ENCODE measurements at regions not wholly inside any gene's neighbourhood (a gene's known extent, or its start where the extent isn't known, plus 50 kb on each side); places are given as distances from the start of the nearest gene placed in this dataset.

DNA sequence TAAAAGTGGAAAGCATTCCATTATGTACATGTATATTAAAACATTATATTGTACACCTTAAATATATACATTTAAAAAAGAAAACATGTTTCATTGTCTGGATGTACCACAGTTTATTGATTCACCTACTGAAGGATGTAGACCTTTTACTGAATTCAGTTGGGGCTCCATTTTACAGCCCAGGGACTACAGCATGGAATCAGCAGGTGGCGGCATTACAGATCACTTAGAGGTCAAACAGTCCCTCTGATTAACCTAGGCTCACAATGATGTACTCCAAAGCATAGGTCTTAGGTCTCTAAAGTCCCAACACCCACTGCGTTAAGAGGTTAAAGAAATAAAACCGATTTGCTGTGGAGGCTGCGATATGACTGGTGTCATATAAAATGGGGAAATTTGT is 490.9 kb downstream of the SHISA9 start:
- Mint-ChIP-seq H3K27ac (no peak overlapping the region), H3K27me3 (ENCODE audit: low read depth) (no peaks in the 10 kb centered on the region; the same call in 1 of the 2 replicates), H3K9me3 (peaks cover 13 to 14% of the 10 kb centered on the region in 2 experiments), H3K4me1 (peaks cover 0 to 6% of the 10 kb centered on the region in 2 experiments; a peak in 1 of 4 replicates), H3K4me3 (no peak overlapping the region), H3K36me3 (ENCODE audit: insufficient read depth in 1 of 3, low read depth in 3 of 3) (peaks cover 3 to 15% (median 10%) of the 10 kb centered on the region in 3 experiments; a peak in 6 of 7 replicates)
- no peak overlapping the region for H3K56ac ChIP-seq (ENCODE audit: insufficient read length, low read depth, low read length)
- no peaks in the 10 kb centered on the region for H3K4me1 ChIP-seq (ENCODE audit: insufficient read depth, low read length)
- H3K23me2 ChIP-seq (ENCODE audit: insufficient read length, low read depth, low read length, poor library complexity, severe bottlenecking) = no peaks in the 10 kb centered on the region
- H3K23ac ChIP-seq (ENCODE audit: insufficient read length, low read depth, low read length) = no peak overlapping the region
- no peak for DNase-seq
- no peaks in the 10 kb centered on the region for H4K20me1 ChIP-seq (ENCODE audit: control insufficient read depth, insufficient read depth, insufficient read length)
- H2AFZ ChIP-seq (ENCODE audit: low read length) = no peak overlapping the region
- no peak overlapping the region for H3K14ac ChIP-seq (ENCODE audit: insufficient read depth, low read length)
- no peaks in the 10 kb centered on the region for H3K27me3 ChIP-seq (ENCODE audit: insufficient read depth, low read length)
- H3K27ac ChIP-seq (ENCODE audit: insufficient read length, low read depth, low read length) = no peak overlapping the region
- no peak overlapping the region for H2BK15ac ChIP-seq (ENCODE audit: low read depth, low read length)
- H4K8ac ChIP-seq (replicated peaks; ENCODE audit: insufficient read length, low read depth, low read length) = no peak overlapping the region
- no peaks in the 10 kb centered on the region for H3K9me3 ChIP-seq (ENCODE audit: control insufficient read depth, low read depth, low read length)
- no CpG with 5 or more reads among the region's 4 CpGs for WGBS (ENCODE audit: extremely low coverage, insufficient read length, low lambda C conversion rate)
- H3K18ac ChIP-seq (ENCODE audit: insufficient read length, low read depth, low read length) = no peak overlapping the region
- H3K79me2 ChIP-seq (ENCODE audit: insufficient read depth, low read length) = no peaks in the 10 kb centered on the region
- no peak overlapping the region for H2AK5ac ChIP-seq (ENCODE audit: insufficient read length, low read length)
- no peak overlapping the region for H3K4me2 ChIP-seq (ENCODE audit: insufficient read depth, insufficient read length, low read length)
- no peak overlapping the region for H2BK20ac ChIP-seq (ENCODE audit: low read depth, low read length, poor library complexity, severe bottlenecking)
- TF ChIP-seq, protein P1, sequence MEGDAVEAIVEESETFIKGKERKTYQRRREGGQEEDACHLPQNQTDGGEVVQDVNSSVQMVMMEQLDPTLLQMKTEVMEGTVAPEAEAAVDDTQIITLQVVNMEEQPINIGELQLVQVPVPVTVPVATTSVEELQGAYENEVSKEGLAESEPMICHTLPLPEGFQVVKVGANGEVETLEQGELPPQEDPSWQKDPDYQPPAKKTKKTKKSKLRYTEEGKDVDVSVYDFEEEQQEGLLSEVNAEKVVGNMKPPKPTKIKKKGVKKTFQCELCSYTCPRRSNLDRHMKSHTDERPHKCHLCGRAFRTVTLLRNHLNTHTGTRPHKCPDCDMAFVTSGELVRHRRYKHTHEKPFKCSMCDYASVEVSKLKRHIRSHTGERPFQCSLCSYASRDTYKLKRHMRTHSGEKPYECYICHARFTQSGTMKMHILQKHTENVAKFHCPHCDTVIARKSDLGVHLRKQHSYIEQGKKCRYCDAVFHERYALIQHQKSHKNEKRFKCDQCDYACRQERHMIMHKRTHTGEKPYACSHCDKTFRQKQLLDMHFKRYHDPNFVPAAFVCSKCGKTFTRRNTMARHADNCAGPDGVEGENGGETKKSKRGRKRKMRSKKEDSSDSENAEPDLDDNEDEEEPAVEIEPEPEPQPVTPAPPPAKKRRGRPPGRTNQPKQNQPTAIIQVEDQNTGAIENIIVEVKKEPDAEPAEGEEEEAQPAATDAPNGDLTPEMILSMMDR (conservative IDR thresholded peaks at IDR 0.05) = no peak
- no peak overlapping the region for H3K9ac ChIP-seq (ENCODE audit: extremely low read depth, insufficient read length, low read length)
- no peaks in the 10 kb centered on the region for H3K79me1 ChIP-seq (ENCODE audit: insufficient read depth, low read depth, low read length, poor library complexity, severe bottlenecking)
- H4K91ac ChIP-seq (ENCODE audit: insufficient read length, low read depth, low read length) = no peak overlapping the region
- H3T11ph ChIP-seq (ENCODE audit: low read length) = no peak overlapping the region
- H4K5ac ChIP-seq (ENCODE audit: insufficient read length, low read depth, low read length) = no peak overlapping the region
- H2BK5ac ChIP-seq (ENCODE audit: insufficient read length, low read length) = no peak overlapping the region
- H2BK120ac ChIP-seq (ENCODE audit: low read depth, low read length, poor library complexity, severe bottlenecking) = no peak overlapping the region
- no peak overlapping the region for H3K4ac ChIP-seq (ENCODE audit: low read depth, low read length)
- no peak overlapping the region for H2BK12ac ChIP-seq (ENCODE audit: insufficient read length, low read depth, low read length)
